PC-9 (cell line): ENCODE measurements at regions not wholly inside any gene's neighbourhood (a gene's known extent, or its start where the extent isn't known, plus 50 kb on each side); places are given as distances from the start of the nearest gene placed in this dataset.

ENCODE experiments used
- CTCF ChIP-seq: fragments of 200-600 bp; sonication (generic); conservative IDR thresholded peaks from 2 replicates; pipeline ENCODE4 v1.6.1; 2017; ENCODE audit warnings: mixed run types, antibody characterized with exemption, mild to moderate bottlenecking, moderate library complexity
- EZH2 ChIP-seq: fragments of 200-600 bp; sonication (generic); IDR thresholded peaks from 2 replicates; pipeline ENCODE4 v1.8.0; 2017; ENCODE audit warnings: antibody characterized with exemption, low read depth

GRCh38 chr11:11742486-11742885 is 99.3 kb upstream of the USP47 start:
- TF ChIP-seq CTCF (no peak), EZH2 (no peak)
